ENCODE measurements at regions not wholly inside any gene's neighbourhood (a gene's known extent, or its start where the extent isn't known, plus 50 kb on each side); places are given as distances from the start of the nearest gene placed in this dataset.

DNA sequence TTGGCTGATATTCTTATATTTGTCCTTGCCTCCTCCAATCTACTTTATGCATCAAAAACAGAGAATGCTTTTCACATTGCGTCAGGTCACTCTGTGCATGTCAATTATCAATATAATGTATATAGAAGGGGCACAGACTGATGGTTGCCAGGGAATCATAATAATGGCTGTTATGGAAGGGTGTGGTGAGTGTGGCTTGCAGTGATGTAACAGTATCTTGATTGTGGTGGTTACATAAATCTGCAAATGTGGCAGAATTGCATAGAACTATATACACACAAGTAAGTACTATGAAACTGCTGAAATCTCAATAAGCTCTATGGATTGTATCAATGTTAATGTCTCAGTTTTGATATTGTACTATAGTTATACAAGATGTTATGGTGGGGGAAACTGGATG, 228.6 kb downstream of the TJP1 start:
- ChIA-PET CTCF (no interaction called here), POLR2A (no interaction called here)
- no peak for DNase-seq (ENCODE audit: low read depth, low spot score)
- Histone ChIP-seq H3K9me3 (ENCODE audit: control insufficient read depth, insufficient read depth, low read length) (no peaks in the 10 kb centered on the region), H3K4me3 (ENCODE audit: low read depth, low read length) (no peak overlapping the region), H3K27me3 (ENCODE audit: control insufficient read depth, insufficient read depth, low read length) (peaks cover 5% of the 10 kb centered on the region), H3K27ac (ENCODE audit: low read depth, low read length) (no peak overlapping the region)
- TF ChIP-seq, protein P1, sequence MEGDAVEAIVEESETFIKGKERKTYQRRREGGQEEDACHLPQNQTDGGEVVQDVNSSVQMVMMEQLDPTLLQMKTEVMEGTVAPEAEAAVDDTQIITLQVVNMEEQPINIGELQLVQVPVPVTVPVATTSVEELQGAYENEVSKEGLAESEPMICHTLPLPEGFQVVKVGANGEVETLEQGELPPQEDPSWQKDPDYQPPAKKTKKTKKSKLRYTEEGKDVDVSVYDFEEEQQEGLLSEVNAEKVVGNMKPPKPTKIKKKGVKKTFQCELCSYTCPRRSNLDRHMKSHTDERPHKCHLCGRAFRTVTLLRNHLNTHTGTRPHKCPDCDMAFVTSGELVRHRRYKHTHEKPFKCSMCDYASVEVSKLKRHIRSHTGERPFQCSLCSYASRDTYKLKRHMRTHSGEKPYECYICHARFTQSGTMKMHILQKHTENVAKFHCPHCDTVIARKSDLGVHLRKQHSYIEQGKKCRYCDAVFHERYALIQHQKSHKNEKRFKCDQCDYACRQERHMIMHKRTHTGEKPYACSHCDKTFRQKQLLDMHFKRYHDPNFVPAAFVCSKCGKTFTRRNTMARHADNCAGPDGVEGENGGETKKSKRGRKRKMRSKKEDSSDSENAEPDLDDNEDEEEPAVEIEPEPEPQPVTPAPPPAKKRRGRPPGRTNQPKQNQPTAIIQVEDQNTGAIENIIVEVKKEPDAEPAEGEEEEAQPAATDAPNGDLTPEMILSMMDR (IDR thresholded peaks at IDR 0.05; ENCODE audit: low read depth, low read length) = no peak

DNA sequence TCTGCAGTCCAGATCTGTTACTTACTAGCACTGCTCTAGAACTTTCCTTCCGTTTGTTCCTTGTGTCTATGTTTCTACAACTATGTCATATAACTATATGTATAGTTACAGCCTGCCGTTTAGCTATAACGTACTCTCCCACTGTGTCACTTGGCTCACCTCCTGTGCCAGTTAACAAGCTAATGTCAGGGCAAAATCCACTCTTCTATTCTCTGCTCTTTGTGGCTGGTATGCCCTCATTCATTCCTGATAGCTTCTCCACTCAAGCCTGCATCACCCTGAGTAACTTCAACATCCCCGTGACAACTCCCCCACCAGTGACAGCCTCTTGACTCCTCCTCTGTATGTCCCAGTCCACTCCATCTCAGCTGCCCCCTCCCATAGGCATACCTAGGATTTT, 229.2 kb downstream of the TJP1 start:
- ChIA-PET CTCF (no interaction called here), POLR2A (no interaction called here)
- Histone ChIP-seq H3K4me3 (ENCODE audit: low read depth, low read length) (no peak overlapping the region), H3K27me3 (ENCODE audit: control insufficient read depth, insufficient read depth, low read length) (peaks cover 5% of the 10 kb centered on the region), H3K27ac (ENCODE audit: low read depth, low read length) (no peak overlapping the region), H3K9me3 (ENCODE audit: control insufficient read depth, insufficient read depth, low read length) (no peaks in the 10 kb centered on the region)
- no peak for DNase-seq (ENCODE audit: low read depth, low spot score)
- TF ChIP-seq, protein P1 (IDR thresholded peaks at IDR 0.05; ENCODE audit: low read depth, low read length) = no peak

DNA sequence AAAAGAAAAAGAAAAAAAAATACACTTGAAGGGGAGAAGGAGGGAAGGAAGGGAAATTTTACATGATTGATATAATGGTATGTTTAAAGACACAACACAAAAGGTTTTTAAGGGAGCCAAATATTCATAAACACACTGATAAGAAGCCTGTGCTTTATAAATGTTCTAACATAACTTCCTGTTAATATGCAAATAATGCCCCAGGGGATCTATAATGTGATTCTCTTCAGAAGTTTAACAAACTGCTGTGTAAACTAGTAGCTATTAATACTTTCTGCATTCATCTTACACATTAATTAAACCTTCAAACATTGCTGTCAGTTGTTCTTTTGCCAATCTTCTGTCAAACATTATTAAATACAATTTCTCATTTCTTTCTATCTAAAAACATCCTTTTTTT, 231.6 kb downstream of the TJP1 start:
- no peaks in the 10 kb centered on the region for H3K9me3 ChIP-seq (ENCODE audit: control insufficient read depth, insufficient read depth, low read length)
- ChIA-PET POLR2A (no interaction called here), CTCF (no interaction called here)
- TF ChIP-seq, protein P1 (IDR thresholded peaks at IDR 0.05; ENCODE audit: low read depth, low read length) = no peak
- H3K4me3 ChIP-seq (ENCODE audit: low read depth, low read length) = no peak overlapping the region
- no peak overlapping the region for H3K27ac ChIP-seq (ENCODE audit: low read depth, low read length)
- H3K27me3 ChIP-seq (ENCODE audit: control insufficient read depth, insufficient read depth, low read length) = peaks cover 5% of the 10 kb centered on the region
- no peak for DNase-seq (ENCODE audit: low read depth, low spot score)

DNA sequence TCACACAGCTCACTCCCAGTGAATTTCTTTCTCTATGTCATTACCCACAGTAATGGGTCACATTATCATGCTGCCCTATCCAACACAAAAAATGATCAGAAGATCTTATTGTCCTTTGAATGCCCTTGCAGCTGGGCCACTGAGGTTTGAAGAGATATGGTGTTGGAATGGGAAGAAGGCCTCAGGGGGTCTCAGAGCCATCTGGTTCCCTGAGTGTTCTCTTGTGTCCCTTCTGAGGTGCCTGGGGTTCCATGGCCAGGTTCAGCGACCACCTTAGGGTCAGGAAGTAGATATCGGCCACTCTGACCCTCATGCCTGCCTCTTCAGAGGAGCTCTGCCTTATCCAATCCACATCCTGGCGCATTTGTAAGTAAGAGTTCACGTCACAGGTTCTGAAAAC, 232.3 kb downstream of the TJP1 start:
- no peak for DNase-seq (ENCODE audit: low read depth, low spot score)
- ChIA-PET CTCF (no interaction called here), POLR2A (no interaction called here)
- Histone ChIP-seq H3K4me3 (ENCODE audit: low read depth, low read length) (no peak overlapping the region), H3K27ac (ENCODE audit: low read depth, low read length) (no peak overlapping the region), H3K27me3 (ENCODE audit: control insufficient read depth, insufficient read depth, low read length) (peaks cover 5% of the 10 kb centered on the region), H3K9me3 (ENCODE audit: control insufficient read depth, insufficient read depth, low read length) (no peaks in the 10 kb centered on the region; the same call in 1 of the 2 replicates)
- TF ChIP-seq, protein P1 (IDR thresholded peaks at IDR 0.05; ENCODE audit: low read depth, low read length) = no peak

DNA sequence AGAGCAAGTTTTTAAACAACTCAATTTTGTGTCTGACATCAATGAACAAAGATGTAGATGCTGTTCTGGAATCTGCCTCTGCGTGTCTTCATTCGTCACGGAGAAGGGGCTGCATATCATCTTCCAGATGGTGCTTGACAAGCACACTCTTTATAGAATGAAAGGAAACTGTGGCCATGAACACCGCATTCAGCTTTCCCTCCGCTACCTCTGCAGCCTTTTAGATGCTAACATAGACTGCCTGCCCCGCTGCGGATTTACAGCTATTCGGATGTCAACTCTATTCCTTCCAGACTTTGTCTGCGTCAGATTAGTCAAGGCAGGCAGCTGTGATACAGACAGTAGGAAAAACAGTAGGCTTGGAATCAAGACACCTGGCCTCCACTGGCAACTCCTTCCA, 232.9 kb downstream of the TJP1 start:
- TF ChIP-seq, protein P1 (IDR thresholded peaks at IDR 0.05; ENCODE audit: low read depth, low read length) = no peak
- POLR2A ChIA-PET = no interaction called here
- Histone ChIP-seq H3K27me3 (ENCODE audit: control insufficient read depth, insufficient read depth, low read length) (peaks cover 5% of the 10 kb centered on the region), H3K4me3 (ENCODE audit: low read depth, low read length) (no peak overlapping the region), H3K9me3 (ENCODE audit: control insufficient read depth, insufficient read depth, low read length) (no peaks in the 10 kb centered on the region; the same call in 1 of the 2 replicates), H3K27ac (ENCODE audit: low read depth, low read length) (no peak overlapping the region)
- no peak for DNase-seq (ENCODE audit: low read depth, low spot score)
- CTCF ChIA-PET = no interaction called here
